Mesenchymal stem cell (in vitro differentiated cells and primary cell): ENCODE measurements at regions not wholly inside any gene's neighbourhood (a gene's known extent, or its start where the extent isn't known, plus 50 kb on each side); places are given as distances from the start of the nearest gene placed in this dataset.

Experiments used
- DNase-seq: peaks from one replicate; pipeline ENCODE4 v3.0.0-alpha.2; 2013
- H2AFZ ChIP-seq: one replicate; pipeline ENCODE4 v1.6.1; 2013; ENCODE audit warnings: low read depth, mild to moderate bottlenecking, control low read depth, inconsistent platforms, low read length, moderate library complexity
- H2AK5ac ChIP-seq: 2 replicates; pipeline ENCODE4 v1.6.1; 2013; ENCODE audit warnings: low read length, moderate library complexity, mild to moderate bottlenecking, inconsistent platforms; ENCODE audit not compliant: severe bottlenecking
- H2BK120ac ChIP-seq: one replicate; pipeline ENCODE4 v1.6.1; 2013; ENCODE audit warnings: low read depth, mild to moderate bottlenecking, inconsistent platforms, low read length, moderate library complexity
- H2BK12ac ChIP-seq, 2 experiments: one replicate each; pipeline ENCODE4 v1.6.1; 2013; ENCODE audit warnings: inconsistent platforms in 2 of 2, low read length in 2 of 2, mild to moderate bottlenecking in 2 of 2, moderate library complexity in 2 of 2, control low read depth in 1 of 2
- H2BK15ac ChIP-seq: one replicate; pipeline ENCODE4 v1.6.1; 2013; ENCODE audit warnings: mild to moderate bottlenecking, low read depth, inconsistent platforms; ENCODE audit not compliant: poor library complexity, severe bottlenecking
- H2BK5ac ChIP-seq: 2 replicates; pipeline ENCODE4 v1.6.1; 2013; ENCODE audit warnings: low read depth, mild to moderate bottlenecking, low read length, control low read depth, inconsistent platforms; ENCODE audit not compliant: poor library complexity, severe bottlenecking
- H3K14ac ChIP-seq, 2 experiments: one replicate each; pipeline ENCODE4 v1.6.1; 2013; ENCODE audit warnings: inconsistent platforms in 2 of 2, low read length in 2 of 2, control low read depth in 1 of 2, mild to moderate bottlenecking in 1 of 2, moderate library complexity in 1 of 2
- H3K18ac ChIP-seq, 2 experiments: one replicate each; pipeline ENCODE4 v1.6.1; 2013; ENCODE audit warnings: inconsistent platforms in 2 of 2, low read length in 2 of 2, control low read depth in 1 of 2, low read depth in 1 of 2, mild to moderate bottlenecking in 1 of 2
- H3K23ac ChIP-seq, 2 experiments: one replicate each; pipeline ENCODE4 v1.6.1; 2013; ENCODE audit warnings: inconsistent platforms in 2 of 2, low read length in 2 of 2, mild to moderate bottlenecking in 2 of 2, moderate library complexity in 2 of 2, control low read depth in 1 of 2
- H3K27ac ChIP-seq: 2 replicates; pipeline ENCODE4 v1.5.1; 2013; ENCODE audit warnings: mild to moderate bottlenecking, moderate library complexity, low read length, control low read depth, inconsistent platforms; ENCODE audit not compliant: poor library complexity, severe bottlenecking
- H3K27me3 ChIP-seq, 2 experiments: 2 replicates each; pipeline versions ENCODE4 v1.6.1 to v1.7.0; 2013; ENCODE audit warnings: low read length in 2 of 2, mild to moderate bottlenecking in 2 of 2, moderate library complexity in 2 of 2, control low read depth in 1 of 2, inconsistent platforms in 1 of 2; ENCODE audit not compliant: control insufficient read depth in 1 of 2, insufficient read depth in 1 of 2
- H3K36me3 ChIP-seq, 2 experiments: 2 replicates each; pipeline versions ENCODE4 v1.6.1 to v1.7.0; 2013; ENCODE audit warnings: low read length in 2 of 2, control low read depth in 1 of 2, inconsistent platforms in 1 of 2, low read depth in 1 of 2, mild to moderate bottlenecking in 1 of 2; ENCODE audit not compliant: insufficient read depth in 2 of 2, control insufficient read depth in 1 of 2
- H3K4ac ChIP-seq, 2 experiments: one replicate each; pipeline ENCODE4 v1.6.1; 2013; ENCODE audit warnings: inconsistent platforms in 2 of 2, low read length in 2 of 2, mild to moderate bottlenecking in 2 of 2, moderate library complexity in 2 of 2, control low read depth in 1 of 2, low read depth in 1 of 2
- H3K4me1 ChIP-seq: 2 replicates; pipeline ENCODE4 v1.6.1; 2013; ENCODE audit warnings: low read depth, low read length, control low read depth; ENCODE audit not compliant: control insufficient read depth, insufficient read depth
- H3K4me2 ChIP-seq: 2 replicates; pipeline ENCODE4 v1.6.1; 2013; ENCODE audit warnings: low read length, mild to moderate bottlenecking, inconsistent platforms; ENCODE audit not compliant: poor library complexity, severe bottlenecking
- H3K4me3 ChIP-seq, 2 experiments: 2 replicates each; pipeline versions ENCODE4 v1.5.1 to v1.7.0; 2013; ENCODE audit warnings: low read length in 2 of 2, mild to moderate bottlenecking in 2 of 2, control low read depth in 1 of 2, low read depth in 1 of 2; ENCODE audit not compliant: insufficient read depth in 1 of 2
- H3K79me1 ChIP-seq: replicated peaks from 2 replicates; pipeline ENCODE4 v1.6.1; 2013; ENCODE audit warnings: mild to moderate bottlenecking, control low read depth, low read length, inconsistent platforms; ENCODE audit not compliant: poor library complexity, severe bottlenecking
- H3K9ac ChIP-seq: 2 replicates; pipeline ENCODE4 v1.7.0; 2013; ENCODE audit warnings: mild to moderate bottlenecking, low read length, moderate library complexity
- H3K9me3 ChIP-seq: 2 replicates; pipeline ENCODE4 v1.7.0; 2013; ENCODE audit warnings: mild to moderate bottlenecking, low read length; ENCODE audit not compliant: control insufficient read depth
- H4K8ac ChIP-seq: one replicate; pipeline ENCODE4 v1.6.1; 2013; ENCODE audit warnings: inconsistent platforms, mild to moderate bottlenecking, low read length, moderate library complexity
- H4K91ac ChIP-seq: one replicate; pipeline ENCODE4 v1.6.1; 2013; ENCODE audit warnings: mild to moderate bottlenecking, low read length, inconsistent platforms
- WGBS: methylation state at CpG from one replicate; pipeline ENCODE4 v1.1.7; 2013; ENCODE audit warnings: mixed read lengths; 5-methylcytosine and 5-hydroxymethylcytosine counted together

- Histone ChIP-seq H3K14ac (no peak overlapping the region), H2BK15ac (no peak overlapping the region), H2BK12ac (no peak overlapping the region), H3K36me3 (no peaks in the 10 kb centered on the region), H3K4me3 (no peak overlapping the region), H3K4me2 (no peak overlapping the region), H2BK5ac (no peak overlapping the region), H3K23ac (no peak overlapping the region), H3K27ac (no peak overlapping the region), H3K4me1 (no peaks in the 10 kb centered on the region), H2AK5ac (no peak overlapping the region), H2AFZ (no peak overlapping the region), H4K91ac (no peak overlapping the region), H3K27me3 (peaks cover 0 to 5% of the 10 kb centered on the region in 2 experiments), H3K9me3 (peaks cover 6% of the 10 kb centered on the region), H3K18ac (no peak overlapping the region), H3K9ac (no peak overlapping the region), H3K4ac (no peak overlapping the region), H4K8ac (no peak overlapping the region), H3K79me1 (no peaks in the 10 kb centered on the region), H2BK120ac (no peak overlapping the region)
- peak; percentile 2 for DNase-seq
- 72% methylated on average over 7 of the region's 8 CpGs for WGBS
These were observed 123.1 kb upstream of the ADO start for GRCh38 chr10:62681211-62681940.

GRCh38 chr10:62684911-62685310 is 119.6 kb upstream of the ADO start:
- Histone ChIP-seq H3K27me3 (peaks cover 0 to 5% of the 10 kb centered on the region in 2 experiments), H3K36me3 (no peaks in the 10 kb centered on the region), H2BK15ac (no peak overlapping the region), H2BK5ac (no peak overlapping the region), H4K8ac (no peak overlapping the region), H4K91ac (no peak overlapping the region), H3K23ac (no peak overlapping the region), H3K4ac (no peak overlapping the region), H2AFZ (no peak overlapping the region), H3K4me1 (no peaks in the 10 kb centered on the region), H3K14ac (no peak overlapping the region), H2AK5ac (no peak overlapping the region), H3K27ac (no peak overlapping the region), H3K9ac (no peak overlapping the region), H2BK12ac (no peak overlapping the region), H3K4me2 (no peak overlapping the region), H2BK120ac (no peak overlapping the region), H3K4me3 (no peak overlapping the region), H3K79me1 (no peaks in the 10 kb centered on the region), H3K18ac (no peak overlapping the region), H3K9me3 (peaks cover 16% of the 10 kb centered on the region)
- no peak for DNase-seq
- WGBS, result 66% methylated on average over 5 of the region's 5 CpGs

- no peak overlapping the region for H2BK15ac ChIP-seq
- peaks cover 0 to 5% of the 10 kb centered on the region in 2 experiments for H3K27me3 ChIP-seq
- no peak overlapping the region for H3K27ac ChIP-seq
- no peak overlapping the region for H4K8ac ChIP-seq
- H3K9me3 ChIP-seq, result peaks cover 16% of the 10 kb centered on the region
- H2BK12ac ChIP-seq, result no peak overlapping the region
- no peaks in the 10 kb centered on the region for H3K79me1 ChIP-seq
- DNase-seq, result no peak
- H3K4me2 ChIP-seq, result no peak overlapping the region
- H3K36me3 ChIP-seq, result no peaks in the 10 kb centered on the region
- no peak overlapping the region for H3K23ac ChIP-seq
- no peak overlapping the region for H3K18ac ChIP-seq
- no peak overlapping the region for H4K91ac ChIP-seq
- H2AFZ ChIP-seq, result no peak overlapping the region
- H2AK5ac ChIP-seq, result no peak overlapping the region
- no peaks in the 10 kb centered on the region for H3K4me1 ChIP-seq
- H3K9ac ChIP-seq, result no peak overlapping the region
- H3K4me3 ChIP-seq, result no peak overlapping the region
- H3K4ac ChIP-seq, result no peak overlapping the region
- H2BK120ac ChIP-seq, result no peak overlapping the region
- H2BK5ac ChIP-seq, result no peak overlapping the region
- H3K14ac ChIP-seq, result no peak overlapping the region
These were observed 117.2 kb upstream of the ADO start for GRCh38 chr10:62687230-62687748.

- Histone ChIP-seq H3K4me3 (no peak overlapping the region), H2BK12ac (no peak overlapping the region), H3K9ac (no peak overlapping the region), H3K4me2 (no peak overlapping the region), H3K9me3 (peaks cover 16% of the 10 kb centered on the region), H3K27ac (no peak overlapping the region), H2BK120ac (no peak overlapping the region), H3K4me1 (no peaks in the 10 kb centered on the region), H2BK15ac (no peak overlapping the region), H3K79me1 (no peaks in the 10 kb centered on the region), H2AK5ac (no peak overlapping the region), H2AFZ (no peak overlapping the region), H3K4ac (no peak overlapping the region), H3K18ac (no peak overlapping the region), H3K27me3 (no peaks in the 10 kb centered on the region), H3K14ac (no peak overlapping the region), H2BK5ac (no peak overlapping the region), H3K23ac (no peak overlapping the region), H4K91ac (no peak overlapping the region), H4K8ac (no peak overlapping the region), H3K36me3 (no peaks in the 10 kb centered on the region)
- 79% methylated on average over 2 of the region's 2 CpGs for WGBS
- no peak for DNase-seq
These were observed 115.4 kb upstream of the ADO start for GRCh38 chr10:62688971-62689700.
